ENCODE measurements at regions not wholly inside any gene's neighbourhood (a gene's known extent, or its start where the extent isn't known, plus 50 kb on each side); places are given as distances from the start of the nearest gene placed in this dataset.

- Mint-ChIP-seq H3K9me3 (no peaks in the 10 kb centered on the region), H3K4me1 (no peaks in the 10 kb centered on the region), H3K27me3 (no peaks in the 10 kb centered on the region), H3K4me3 (no peak overlapping the region), H3K27ac (no peak overlapping the region)
- ATAC-seq (no peak), DNase-seq (no peak)
These were observed 68.9 kb upstream of the COL11A1 start for GRCh38 chr1:103177108-103177775.

- no peaks in the 10 kb centered on the region for H3K27me3 Mint-ChIP-seq
- H3K4me1 Mint-ChIP-seq, result no peaks in the 10 kb centered on the region
- DNase-seq, result no peak
- ATAC-seq, result no peak
- H3K27ac Mint-ChIP-seq, result no peak overlapping the region
- H3K9me3 Mint-ChIP-seq, result peaks cover 5 to 6% of the 10 kb centered on the region in 2 donors
- H3K4me3 Mint-ChIP-seq, result no peak overlapping the region
These were observed 62.8 kb upstream of the COL11A1 start for GRCh38 chr1:103171041-103171590.

GRCh38 chr1:103170609-103171008 lies 62.3 kb upstream of the COL11A1 start:
- Mint-ChIP-seq H3K4me3 (no peak overlapping the region), H3K9me3 (peaks cover 10% of the 10 kb centered on the region in 2 donors), H3K27me3 (no peaks in the 10 kb centered on the region), H3K27ac (no peak overlapping the region), H3K4me1 (no peaks in the 10 kb centered on the region)
- ATAC-seq (no peak), DNase-seq (no peak)

GRCh38 chr1:103162360-103162759 lies 54.0 kb upstream of the COL11A1 start:
- Mint-ChIP-seq H3K9me3 (peaks cover 10% of the 10 kb centered on the region in 2 donors), H3K27ac (no peak overlapping the region), H3K4me3 (no peak overlapping the region), H3K27me3 (no peaks in the 10 kb centered on the region), H3K4me1 (no peaks in the 10 kb centered on the region)
- DNase-seq, result no peak
- peak; percentile 52 for ATAC-seq

- DNase-seq, result no peak
- Mint-ChIP-seq H3K9me3 (no peaks in the 10 kb centered on the region), H3K27ac (no peak overlapping the region), H3K27me3 (no peaks in the 10 kb centered on the region), H3K4me1 (no peaks in the 10 kb centered on the region), H3K4me3 (no peak overlapping the region)
- ATAC-seq, result no peak
These were observed 52.0 kb upstream of the COL11A1 start for GRCh38 chr1:103160281-103160680.

Measured in stimulated activated naive CD8-positive, alpha-beta T cell treated with anti-CD3 and anti-CD28 coated beads, Interleukin-15, amount 100 ng/mL, for 72 hours (primary cell).